SK-N-SH treated with all-trans-retinoic acid at 6 μM for 48 hours (cell line): ENCODE measurements at regions not wholly inside any gene's neighbourhood (a gene's known extent, or its start where the extent isn't known, plus 50 kb on each side); places are given as distances from the start of the nearest gene placed in this dataset.

Experiments
- GLIS3 ChIP-seq: fragments of 250-450 bp; sonication (Bioruptor Pico); IDR thresholded peaks from 2 replicates; pipeline ENCODE4 v1.5.0; 2020; ENCODE audit warnings: mild to moderate bottlenecking, moderate library complexity
- ZFP30 ChIP-seq: fragments of 450-650 bp; formaldehyde crosslinking; IDR thresholded peaks from 2 replicates; pipeline ENCODE4 v1.5.0; 2022; ENCODE audit warnings: mild to moderate bottlenecking, moderate library complexity

DNA sequence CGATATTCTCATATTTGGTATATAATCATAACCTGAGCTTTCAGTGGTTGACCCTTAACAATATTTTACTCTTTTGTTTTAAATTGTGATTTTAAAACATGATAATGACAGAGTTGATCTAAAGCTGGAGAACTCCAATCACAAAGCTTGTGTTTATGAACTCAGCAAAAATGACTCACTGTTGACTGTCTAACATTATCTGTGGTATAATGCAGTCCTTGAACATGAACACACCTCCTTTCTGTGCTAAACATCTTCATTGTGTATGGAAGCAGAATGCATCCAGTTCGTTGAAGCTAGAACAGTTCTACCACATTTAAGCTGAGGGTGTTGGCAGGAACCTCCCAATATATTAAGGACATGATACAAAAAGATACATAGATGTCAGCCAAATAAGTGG is 1030.2 kb upstream of the SEMA6A start:
- TF ChIP-seq GLIS3 (CRISPR knock-in tag) (no peak), ZFP30 (CRISPR knock-in tag) (no peak)
